ENCODE measurements at regions not wholly inside any gene's neighbourhood (a gene's known extent, or its start where the extent isn't known, plus 50 kb on each side); places are given as distances from the start of the nearest gene placed in this dataset.

GRCh38 chr4:19152264-19152663, 1099.4 kb upstream of the SLIT2 start:
- Histone ChIP-seq H3K14ac (ENCODE audit: insufficient read depth, low read length) (no peak overlapping the region), H3K9ac (ENCODE audit: extremely low read depth, insufficient read length, low read length) (no peak overlapping the region), H3K4ac (ENCODE audit: low read depth, low read length) (no peak overlapping the region), H4K8ac (replicated peaks; ENCODE audit: insufficient read length, low read depth, low read length) (no peak overlapping the region), H2BK15ac (ENCODE audit: low read depth, low read length) (no peak overlapping the region), H3T11ph (ENCODE audit: low read length) (no peak overlapping the region), H2BK20ac (ENCODE audit: low read depth, low read length, poor library complexity, severe bottlenecking) (no peak overlapping the region), H3K18ac (ENCODE audit: insufficient read length, low read depth, low read length) (no peak overlapping the region), H4K5ac (ENCODE audit: insufficient read length, low read depth, low read length) (no peak overlapping the region), H3K4me1 (ENCODE audit: insufficient read depth, low read length) (no peaks in the 10 kb centered on the region; the same call in 1 of the 2 replicates), H3K4me2 (ENCODE audit: insufficient read depth, insufficient read length, low read length) (no peak overlapping the region), H3K27me3 (ENCODE audit: insufficient read depth, low read length) (no peaks in the 10 kb centered on the region), H3K27ac (ENCODE audit: insufficient read length, low read depth, low read length) (no peak overlapping the region), H3K56ac (ENCODE audit: insufficient read length, low read depth, low read length) (no peak overlapping the region), H2BK12ac (ENCODE audit: insufficient read length, low read depth, low read length) (no peak overlapping the region), H3K9me3 (ENCODE audit: control insufficient read depth, low read depth, low read length) (no peaks in the 10 kb centered on the region), H2BK5ac (ENCODE audit: insufficient read length, low read length) (no peak overlapping the region), H3K23ac (ENCODE audit: insufficient read length, low read depth, low read length) (no peak overlapping the region), H3K79me2 (ENCODE audit: insufficient read depth, low read length) (no peaks in the 10 kb centered on the region), H2AFZ (ENCODE audit: low read length) (no peak overlapping the region), H4K91ac (ENCODE audit: insufficient read length, low read depth, low read length) (no peak overlapping the region), H2BK120ac (ENCODE audit: low read depth, low read length, poor library complexity, severe bottlenecking) (no peak overlapping the region), H3K79me1 (ENCODE audit: insufficient read depth, low read depth, low read length, poor library complexity, severe bottlenecking) (no peaks in the 10 kb centered on the region), H3K23me2 (ENCODE audit: insufficient read length, low read depth, low read length, poor library complexity, severe bottlenecking) (no peaks in the 10 kb centered on the region), H2AK5ac (ENCODE audit: insufficient read length, low read length) (no peak overlapping the region), H4K20me1 (ENCODE audit: control insufficient read depth, insufficient read depth, insufficient read length) (no peaks in the 10 kb centered on the region)
- no CpG with 5 or more reads among the region's 2 CpGs for WGBS (ENCODE audit: extremely low coverage, insufficient read length, low lambda C conversion rate)
- no peak for DNase-seq
- peaks cover 2% of the 10 kb centered on the region; the same call in 1 of the 2 replicates for H3K27me3 Mint-ChIP-seq (ENCODE audit: low read depth)
- no peak overlapping the region for H3K4me3 Mint-ChIP-seq
- no peak overlapping the region for H3K27ac Mint-ChIP-seq
- H3K36me3 Mint-ChIP-seq (ENCODE audit: insufficient read depth in 1 of 3, low read depth in 3 of 3), result peaks cover 14 to 24% (median 17%) of the 10 kb centered on the region in 3 experiments
- H3K9me3 Mint-ChIP-seq, result peaks cover 24 to 25% of the 10 kb centered on the region in 2 experiments
- no peak for TF ChIP-seq CTCF (conservative IDR thresholded peaks at IDR 0.05)
- no peaks in the 10 kb centered on the region for H3K4me1 Mint-ChIP-seq
